ENCODE measurements at regions not wholly inside any gene's neighbourhood (a gene's known extent, or its start where the extent isn't known, plus 50 kb on each side); places are given as distances from the start of the nearest gene placed in this dataset.

GRCh38 chr3:139292192-139292591 is 51.6 kb upstream of the MRPS22 start:
- H3K27ac ChIP-seq (ENCODE audit: low read depth, low read length, poor library complexity, severe bottlenecking) = no peak overlapping the region
- no TSS peak for BruUV-seq (replicated peaks)
- intact Hi-C loops (cut with micrococcal nuclease; ENCODE audit: unreplicated experiment) = no loop called here
- ChIA-PET POLR2A (no interaction called here), CTCF (ENCODE audit: unreplicated experiment) (no interaction called here)
- no peak overlapping the region for H3K4me2 ChIP-seq (ENCODE audit: low read length)
- no peaks in the 10 kb centered on the region for H3K9me2 ChIP-seq (ENCODE audit: insufficient read depth, low read length)
- H3K4me1 ChIP-seq (ENCODE audit: insufficient read depth, low read length, poor library complexity, severe bottlenecking) = no peaks in the 10 kb centered on the region
- no peak overlapping the region for H3K4me3 ChIP-seq (ENCODE audit: low read depth, low read length, poor library complexity, severe bottlenecking)
- no peak overlapping the region for H2AFZ ChIP-seq (ENCODE audit: low read length)
- H4K20me1 ChIP-seq (ENCODE audit: insufficient read depth, low read length) = no peaks in the 10 kb centered on the region
- TF ChIP-seq EZH2phosphoT487 (IDR thresholded peaks at IDR 0.05; ENCODE audit: borderline replicate concordance, low read depth, low read length) (no peak), CTCF (conservative IDR thresholded peaks at IDR 0.05; ENCODE audit: low read length) (no peak)
- H3K36me3 ChIP-seq (ENCODE audit: insufficient read depth, low read length) = no peaks in the 10 kb centered on the region
- no peaks in the 10 kb centered on the region for H3K9me3 ChIP-seq (ENCODE audit: low read length)
- H3K79me2 ChIP-seq (ENCODE audit: insufficient read depth, low read depth, low read length) = no peaks in the 10 kb centered on the region
- DNase-seq (ENCODE audit: low spot score) = no peak

GRCh38 chr3:139292711-139293664 is 50.8 kb upstream of the MRPS22 start:
- Histone ChIP-seq H3K4me3 (ENCODE audit: low read depth, low read length, poor library complexity, severe bottlenecking) (no peak overlapping the region), H3K79me2 (ENCODE audit: insufficient read depth, low read depth, low read length) (no peaks in the 10 kb centered on the region), H2AFZ (ENCODE audit: low read length) (no peak overlapping the region), H3K9me2 (ENCODE audit: insufficient read depth, low read length) (no peaks in the 10 kb centered on the region), H3K36me3 (ENCODE audit: insufficient read depth, low read length) (no peaks in the 10 kb centered on the region), H3K27ac (ENCODE audit: low read depth, low read length, poor library complexity, severe bottlenecking) (no peak overlapping the region), H3K4me2 (ENCODE audit: low read length) (no peak overlapping the region), H3K9me3 (ENCODE audit: low read length) (no peaks in the 10 kb centered on the region), H4K20me1 (ENCODE audit: insufficient read depth, low read length) (no peaks in the 10 kb centered on the region), H3K4me1 (ENCODE audit: insufficient read depth, low read length, poor library complexity, severe bottlenecking) (no peaks in the 10 kb centered on the region)
- intact Hi-C loops (cut with micrococcal nuclease; ENCODE audit: unreplicated experiment) = no loop called here
- no TSS peak for BruUV-seq (replicated peaks)
- ChIA-PET POLR2A (no interaction called here), CTCF (ENCODE audit: unreplicated experiment) (no interaction called here)
- no peak for DNase-seq (ENCODE audit: low spot score)
- no peak for TF ChIP-seq CTCF (conservative IDR thresholded peaks at IDR 0.05; ENCODE audit: low read length)
- no peak for TF ChIP-seq EZH2phosphoT487 (IDR thresholded peaks at IDR 0.05; ENCODE audit: borderline replicate concordance, low read depth, low read length)

- Histone ChIP-seq H3K9me3 (ENCODE audit: low read length) (no peaks in the 10 kb centered on the region), H3K79me2 (ENCODE audit: insufficient read depth, low read depth, low read length) (no peaks in the 10 kb centered on the region), H3K27ac (ENCODE audit: low read depth, low read length, poor library complexity, severe bottlenecking) (no peak overlapping the region), H3K36me3 (ENCODE audit: insufficient read depth, low read length) (no peaks in the 10 kb centered on the region), H3K9me2 (ENCODE audit: insufficient read depth, low read length) (no peaks in the 10 kb centered on the region), H3K4me2 (ENCODE audit: low read length) (no peak overlapping the region), H4K20me1 (ENCODE audit: insufficient read depth, low read length) (no peaks in the 10 kb centered on the region), H3K4me3 (ENCODE audit: low read depth, low read length, poor library complexity, severe bottlenecking) (no peak overlapping the region), H3K4me1 (ENCODE audit: insufficient read depth, low read length, poor library complexity, severe bottlenecking) (no peaks in the 10 kb centered on the region), H2AFZ (ENCODE audit: low read length) (no peak overlapping the region)
- no peak for TF ChIP-seq CTCF (conservative IDR thresholded peaks at IDR 0.05; ENCODE audit: low read length)
- TF ChIP-seq EZH2phosphoT487 (IDR thresholded peaks at IDR 0.05; ENCODE audit: borderline replicate concordance, low read depth, low read length) = no peak
- POLR2A ChIA-PET = no interaction called here
- CTCF ChIA-PET (ENCODE audit: unreplicated experiment) = no interaction called here
- DNase-seq (ENCODE audit: low spot score) = no peak
- BruUV-seq (replicated peaks) = no TSS peak
- intact Hi-C loops (cut with micrococcal nuclease; ENCODE audit: unreplicated experiment) = no loop called here
Observed at GRCh38 chr3:139293665-139294023, 50.2 kb upstream of the MRPS22 start.
